Neural crest cell (in vitro differentiated cells): ENCODE measurements at regions not wholly inside any gene's neighbourhood (a gene's known extent, or its start where the extent isn't known, plus 50 kb on each side); places are given as distances from the start of the nearest gene placed in this dataset.

ENCODE experiments used
- DNase-seq: peaks from one replicate; pipeline ENCODE4 v3.0.0; 2021; ENCODE audit warnings: low read depth, mixed read lengths, low spot score
- H3K27ac Mint-ChIP-seq: one replicate; pipeline ENCODE4 v1.8.0; 2021; ENCODE audit warnings: mild to moderate bottlenecking, mixed read lengths; ENCODE audit not compliant: unreplicated experiment
- H3K27me3 Mint-ChIP-seq: 2 replicates; pipeline ENCODE4 v1.8.0; 2021; ENCODE audit warnings: low read depth, mild to moderate bottlenecking, mixed read lengths
- H3K36me3 Mint-ChIP-seq: 2 replicates; pipeline ENCODE4 v1.8.0; 2021; ENCODE audit warnings: low read depth, mild to moderate bottlenecking, mixed read lengths
- H3K4me1 Mint-ChIP-seq: 2 replicates; pipeline ENCODE4 v1.8.0; 2021; ENCODE audit warnings: mixed read lengths
- H3K4me3 Mint-ChIP-seq: one replicate; pipeline ENCODE4 v1.8.0; 2021; ENCODE audit warnings: mild to moderate bottlenecking, mixed read lengths
- H3K9me3 Mint-ChIP-seq: 2 replicates; pipeline ENCODE4 v1.8.0; 2021; ENCODE audit warnings: mixed read lengths
- CTCF ChIP-seq: fragments of 200-600 bp; sonication (generic); conservative IDR thresholded peaks from 2 replicates; pipeline ENCODE4 v1.5.0; 2021; ENCODE audit warnings: antibody characterized with exemption, mild to moderate bottlenecking

GRCh38 chr7:18364396-18364795, 131.2 kb upstream of the HDAC9 start:
- no peaks in the 10 kb centered on the region for H3K9me3 Mint-ChIP-seq
- TF ChIP-seq CTCF = no peak
- H3K4me1 Mint-ChIP-seq = no peaks in the 10 kb centered on the region
- H3K4me3 Mint-ChIP-seq = no peak overlapping the region
- no peaks in the 10 kb centered on the region for H3K36me3 Mint-ChIP-seq
- H3K27me3 Mint-ChIP-seq = no peaks in the 10 kb centered on the region
- no peak for DNase-seq
- no peak overlapping the region for H3K27ac Mint-ChIP-seq

GRCh38 chr7:18366394-18366793, 129.2 kb upstream of the HDAC9 start:
- H3K36me3 Mint-ChIP-seq = no peaks in the 10 kb centered on the region
- no peaks in the 10 kb centered on the region for H3K4me1 Mint-ChIP-seq
- no peaks in the 10 kb centered on the region for H3K9me3 Mint-ChIP-seq
- H3K4me3 Mint-ChIP-seq = no peak overlapping the region
- no peaks in the 10 kb centered on the region for H3K27me3 Mint-ChIP-seq
- DNase-seq = no peak
- TF ChIP-seq CTCF = no peak
- no peak overlapping the region for H3K27ac Mint-ChIP-seq

GRCh38 chr7:18369011-18369410, 126.5 kb upstream of the HDAC9 start:
- Mint-ChIP-seq H3K9me3 (no peaks in the 10 kb centered on the region), H3K4me1 (no peaks in the 10 kb centered on the region), H3K27ac (no peak overlapping the region), H3K27me3 (no peaks in the 10 kb centered on the region), H3K36me3 (no peaks in the 10 kb centered on the region), H3K4me3 (no peak overlapping the region)
- no peak for DNase-seq
- no peak for TF ChIP-seq CTCF

- Mint-ChIP-seq H3K36me3 (no peaks in the 10 kb centered on the region), H3K27ac (no peak overlapping the region), H3K4me1 (no peaks in the 10 kb centered on the region), H3K4me3 (no peak overlapping the region), H3K27me3 (no peaks in the 10 kb centered on the region), H3K9me3 (no peaks in the 10 kb centered on the region)
- TF ChIP-seq CTCF = no peak
- no peak for DNase-seq
Measured at GRCh38 chr7:18370633-18371032, 124.9 kb upstream of the HDAC9 start.

GRCh38 chr7:18378989-18379605, 116.5 kb upstream of the HDAC9 start:
- no peaks in the 10 kb centered on the region for H3K9me3 Mint-ChIP-seq
- no peak overlapping the region for H3K27ac Mint-ChIP-seq
- no peak for TF ChIP-seq CTCF
- no peak for DNase-seq
- peaks cover 11% of the 10 kb centered on the region for H3K4me1 Mint-ChIP-seq
- H3K4me3 Mint-ChIP-seq = no peak overlapping the region
- no peaks in the 10 kb centered on the region for H3K36me3 Mint-ChIP-seq
- no peaks in the 10 kb centered on the region for H3K27me3 Mint-ChIP-seq
